ENCODE measurements at regions not wholly inside any gene's neighbourhood (a gene's known extent, or its start where the extent isn't known, plus 50 kb on each side); places are given as distances from the start of the nearest gene placed in this dataset.

DNA sequence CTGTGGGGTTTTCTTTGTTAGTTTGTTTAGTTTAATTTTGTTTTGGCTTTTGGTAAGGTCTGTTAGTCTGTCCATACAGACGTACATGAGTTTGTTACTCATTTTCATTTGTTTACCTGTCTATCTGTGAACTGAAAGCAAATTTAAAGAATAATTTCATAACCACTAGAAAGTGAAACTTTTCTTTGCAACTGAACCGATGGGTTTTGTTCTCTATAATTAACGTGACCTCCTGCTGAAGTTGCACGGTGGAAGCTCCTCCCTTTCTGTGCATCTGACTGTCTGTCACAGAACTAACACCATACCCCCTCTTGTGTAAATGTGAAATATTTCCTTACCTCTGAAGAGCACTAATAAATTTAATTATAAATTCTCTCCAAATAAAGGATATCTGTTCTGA, 595.5 kb downstream of the GALC start:
- no peak overlapping the region for H2BK15ac ChIP-seq (ENCODE audit: low read depth, low read length)
- no peak overlapping the region for H3K4me2 ChIP-seq (ENCODE audit: low read depth, low read length)
- no peaks in the 10 kb centered on the region for H3K9me1 ChIP-seq (ENCODE audit: insufficient read depth, low read length)
- no peak overlapping the region for H4K8ac ChIP-seq (ENCODE audit: low read depth in 2 of 2, low read length in 2 of 2)
- H3K23ac ChIP-seq (ENCODE audit: low read depth, low read length), result no peak overlapping the region
- BruUV-seq (replicated peaks), result no TSS peak
- no peak overlapping the region for H3K14ac ChIP-seq (replicated peaks; ENCODE audit: low read depth, low read length)
- ChIA-PET POLR2A (ENCODE audit: unreplicated experiment) (no interaction called here), CTCF (no interaction called here)
- 0 out of 2 replicates have a peak, but pooled peaks cover 3% of the 10 kb centered on the region for H3K9me3 ChIP-seq (ENCODE audit: control insufficient read depth, insufficient read depth, low read length)
- no peaks in the 10 kb centered on the region for H4K20me1 ChIP-seq (ENCODE audit: insufficient read depth, low read length)
- H3K79me1 ChIP-seq (ENCODE audit: low read depth in 1 of 2, low read length in 2 of 2), result no peaks in the 10 kb centered on the region
- no peak overlapping the region for H4K5ac ChIP-seq (ENCODE audit: low read depth, low read length)
- H2AFZ ChIP-seq (replicated peaks; ENCODE audit: low read length, poor library complexity), result no peak overlapping the region
- no peaks in the 10 kb centered on the region for H3K27me3 ChIP-seq (ENCODE audit: control insufficient read depth, insufficient read depth, low read length)
- H3K18ac ChIP-seq (ENCODE audit: low read depth, low read length), result no peak overlapping the region
- H2AK9ac ChIP-seq (replicated peaks; ENCODE audit: low read depth, low read length, poor library complexity), result no peak overlapping the region
- H2AK5ac ChIP-seq (ENCODE audit: low read depth, low read length), result no peak overlapping the region
- H2BK5ac ChIP-seq (ENCODE audit: low read depth, low read length, poor library complexity, severe bottlenecking), result no peak overlapping the region
- H3K56ac ChIP-seq (ENCODE audit: extremely low read depth, insufficient read depth, low read length), result no peak overlapping the region
- H3K4ac ChIP-seq (ENCODE audit: low read depth, low read length), result no peak overlapping the region
- no peak overlapping the region for H3K9ac ChIP-seq (ENCODE audit: low read depth, low read length)
- no CpG with 5 or more reads among the region's 4 CpGs for WGBS, 2 experiments (ENCODE audit: extremely low coverage in 2 of 2, insufficient read length in 1 of 2)
- H3K36me3 ChIP-seq (ENCODE audit: control insufficient read depth, insufficient read depth, low read length), result no peaks in the 10 kb centered on the region
- no peaks in the 10 kb centered on the region for H3K4me1 ChIP-seq (ENCODE audit: control insufficient read depth, insufficient read depth, low read length)
- no peak overlapping the region for H3K4me3 ChIP-seq (ENCODE audit: insufficient read depth, low read depth, low read length)
- intact Hi-C loops (cut with micrococcal nuclease), result no loop called here
- in situ Hi-C loops (cut with MboI; ENCODE audit: low sequenced_read_pairs), result no loop called here
- dilution Hi-C loops (cut with HindIII; ENCODE audit: low sequenced_read_pairs, unreplicated experiment), result no loop called here
- H3K27ac ChIP-seq (ENCODE audit: insufficient read depth, low read length), result no peak overlapping the region
- no peak overlapping the region for H2BK20ac ChIP-seq (ENCODE audit: low read depth, low read length)
- H4K91ac ChIP-seq (ENCODE audit: insufficient read depth, low read depth, low read length), result no peak overlapping the region
- TF ChIP-seq BHLHE40 (IDR thresholded peaks at IDR 0.05; ENCODE audit: low read depth, low read length) (no peak), RAD21 (IDR thresholded peaks at IDR 0.05; ENCODE audit: low read length) (no peak), MXI1 (IDR thresholded peaks at IDR 0.05; ENCODE audit: borderline replicate concordance, low read depth, low read length) (no peak), SMC3 (IDR thresholded peaks at IDR 0.05; ENCODE audit: low read depth, low read length) (no peak), MAFK (IDR thresholded peaks at IDR 0.05; ENCODE audit: low read depth, low read length) (no peak), RCOR1 (IDR thresholded peaks at IDR 0.05; ENCODE audit: insufficient replicate concordance, low read length) (no peak), CEBPB (IDR thresholded peaks at IDR 0.05; ENCODE audit: low read depth, low read length) (no peak), POLR2A (IDR thresholded peaks at IDR 0.05; ENCODE audit: low read depth, low read length) (no peak)
- H2BK120ac ChIP-seq (ENCODE audit: low read depth, low read length), result no peak overlapping the region
- no peak for DNase-seq
- ATAC-seq (ENCODE audit: low read depth), result no peak

All from IMR-90 (cell line).